Osteocyte (in vitro differentiated cells): ENCODE measurements at regions not wholly inside any gene's neighbourhood (a gene's known extent, or its start where the extent isn't known, plus 50 kb on each side); places are given as distances from the start of the nearest gene placed in this dataset.

Source experiments
- DNase-seq: peaks from one replicate; pipeline ENCODE4 v3.0.0; 2021; ENCODE audit warnings: mixed read lengths; ENCODE audit not compliant: unreplicated experiment; ENCODE audit errors: extremely low spot score
- H3K27ac Mint-ChIP-seq: one replicate; pipeline ENCODE4 v1.8.0; 2021; ENCODE audit warnings: mild to moderate bottlenecking, mixed read lengths; ENCODE audit not compliant: unreplicated experiment
- H3K27me3 Mint-ChIP-seq: one replicate; pipeline ENCODE4 v1.8.0; 2021; ENCODE audit warnings: mixed read lengths; ENCODE audit not compliant: unreplicated experiment
- H3K36me3 Mint-ChIP-seq: one replicate; pipeline ENCODE4 v1.8.0; 2021; ENCODE audit warnings: mixed read lengths; ENCODE audit not compliant: unreplicated experiment
- H3K4me1 Mint-ChIP-seq: one replicate; pipeline ENCODE4 v1.8.0; 2021; ENCODE audit warnings: mixed read lengths; ENCODE audit not compliant: unreplicated experiment
- H3K4me3 Mint-ChIP-seq: one replicate; pipeline ENCODE4 v1.8.0; 2021; ENCODE audit warnings: mild to moderate bottlenecking, moderate library complexity, mixed read lengths; ENCODE audit not compliant: unreplicated experiment
- H3K9me3 Mint-ChIP-seq: one replicate; pipeline ENCODE4 v1.8.0; 2021; ENCODE audit warnings: mixed read lengths; ENCODE audit not compliant: unreplicated experiment
- CTCF ChIP-seq: fragments of 200-600 bp; sonication (generic); IDR thresholded peaks from 2 replicates; pipeline ENCODE4 v1.5.0; 2021; ENCODE audit warnings: antibody characterized with exemption, mild to moderate bottlenecking, moderate library complexity

- TF ChIP-seq CTCF = no peak
- Mint-ChIP-seq H3K36me3 (no peaks in the 10 kb centered on the region), H3K27ac (no peak overlapping the region), H3K9me3 (peaks cover 3% of the 10 kb centered on the region), H3K4me3 (no peak overlapping the region), H3K4me1 (no peaks in the 10 kb centered on the region), H3K27me3 (peaks cover 7% of the 10 kb centered on the region)
- DNase-seq = no peak
These were observed 109.9 kb upstream of the MOCS1 start for GRCh38 chr6:40044196-40044595.

GRCh38 chr6:40042232-40042631, 108.0 kb upstream of the MOCS1 start:
- no peak overlapping the region for H3K27ac Mint-ChIP-seq
- H3K4me1 Mint-ChIP-seq = no peaks in the 10 kb centered on the region
- H3K36me3 Mint-ChIP-seq = no peaks in the 10 kb centered on the region
- H3K9me3 Mint-ChIP-seq = peaks cover 3% of the 10 kb centered on the region
- no peak for DNase-seq
- peaks cover 4% of the 10 kb centered on the region for H3K27me3 Mint-ChIP-seq
- H3K4me3 Mint-ChIP-seq = no peak overlapping the region
- TF ChIP-seq CTCF = no peak

DNA sequence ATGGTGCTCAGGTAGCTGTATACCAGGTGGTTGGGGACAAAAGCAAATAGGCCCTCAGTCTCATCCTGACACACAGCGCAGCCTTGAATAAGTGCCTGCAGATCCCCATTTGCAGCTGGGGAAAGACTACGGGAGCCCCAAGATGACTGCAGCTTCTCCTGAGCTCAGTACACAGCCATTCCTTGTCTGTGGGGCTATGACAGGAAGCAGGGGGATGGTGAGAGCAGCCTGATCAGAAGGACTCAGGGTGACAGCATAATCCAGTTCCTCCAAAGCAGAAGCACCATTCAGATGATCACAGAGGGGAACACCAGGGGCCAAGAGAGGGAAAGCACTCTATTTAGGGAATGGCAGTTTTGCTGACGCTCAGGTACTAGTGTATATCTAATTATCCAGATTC, 104.8 kb upstream of the MOCS1 start:
- Mint-ChIP-seq H3K27ac (no peak overlapping the region), H3K9me3 (peaks cover 3% of the 10 kb centered on the region), H3K4me1 (no peaks in the 10 kb centered on the region)

DNA sequence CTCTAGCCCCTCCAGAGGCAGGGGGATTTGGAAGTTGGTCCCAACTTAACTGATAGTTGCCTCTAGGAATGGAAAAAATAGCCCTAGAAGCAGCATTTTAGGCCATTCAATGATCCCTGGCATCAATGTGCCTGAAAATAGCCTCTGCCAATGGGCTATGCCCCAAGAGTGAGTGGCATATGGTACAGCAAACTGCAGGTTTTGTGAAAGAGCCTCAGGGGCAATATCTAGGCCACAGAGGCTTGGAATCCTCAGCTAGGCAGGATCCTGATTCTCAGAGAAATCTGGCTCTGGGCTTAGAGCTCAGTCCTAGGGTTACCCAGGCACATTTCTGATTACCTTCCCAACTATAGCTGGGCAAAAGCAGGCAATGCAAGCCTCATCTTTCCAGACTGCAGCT, 104.4 kb upstream of the MOCS1 start:
- DNase-seq = no peak
- Mint-ChIP-seq H3K27ac (no peak overlapping the region), H3K4me3 (no peak overlapping the region), H3K36me3 (no peaks in the 10 kb centered on the region), H3K9me3 (peaks cover 3% of the 10 kb centered on the region), H3K27me3 (no peaks in the 10 kb centered on the region), H3K4me1 (no peaks in the 10 kb centered on the region)
- no peak for TF ChIP-seq CTCF

More for the DNA sequence above, 104.8 kb upstream of the MOCS1 start:
- no peak for TF ChIP-seq CTCF
- no peak for DNase-seq
- H3K4me3 Mint-ChIP-seq = no peak overlapping the region
- H3K36me3 Mint-ChIP-seq = no peaks in the 10 kb centered on the region
- no peaks in the 10 kb centered on the region for H3K27me3 Mint-ChIP-seq

GRCh38 chr6:40037271-40037670, 103.0 kb upstream of the MOCS1 start:
- peaks cover 3% of the 10 kb centered on the region for H3K9me3 Mint-ChIP-seq
- H3K4me1 Mint-ChIP-seq = no peaks in the 10 kb centered on the region
- H3K4me3 Mint-ChIP-seq = no peak overlapping the region
- TF ChIP-seq CTCF = no peak
- no peaks in the 10 kb centered on the region for H3K36me3 Mint-ChIP-seq
- no peak overlapping the region for H3K27ac Mint-ChIP-seq
- no peak for DNase-seq
- H3K27me3 Mint-ChIP-seq = no peaks in the 10 kb centered on the region
